Neural cell (in vitro differentiated cells): ENCODE measurements at regions not wholly inside any gene's neighbourhood (a gene's known extent, or its start where the extent isn't known, plus 50 kb on each side); places are given as distances from the start of the nearest gene placed in this dataset.
"Not testable (repeated sequence)": the region's sequence is repeated elsewhere in the genome, so short reads cannot be mapped to it uniquely, and the experiment has no call there.

Experiments
- H2AFZ ChIP-seq: fragments of 200-600, 300-800 bp; sonication (generic), shearing (Covaris generic); 2 replicates; pipeline ENCODE4 v1.6.0; 2014; ENCODE audit warnings: low read depth, mild to moderate bottlenecking, antibody characterized with exemption, low read length, moderate library complexity
- H3F3A ChIP-seq: fragments of 200-600 bp; shearing (Covaris generic); 2 replicates; pipeline ENCODE4 v1.6.1; 2016; ENCODE audit warnings: mild to moderate bottlenecking, moderate library complexity, mixed read lengths, antibody characterized with exemption, low read length; ENCODE audit not compliant: insufficient read depth, poor library complexity, severe bottlenecking
- H3K27ac ChIP-seq: fragments of 200-600, 300-800 bp; sonication (generic), shearing (Covaris generic); 2 replicates; pipeline ENCODE4 v1.5.1; 2014; ENCODE audit warnings: mild to moderate bottlenecking, low read length, moderate library complexity
- H3K27me3 ChIP-seq: fragments of 300-800, 200-600 bp; sonication (generic), shearing (Covaris generic); 2 replicates; pipeline ENCODE4 v1.6.0; 2014; ENCODE audit warnings: mild to moderate bottlenecking, low read depth, low read length, moderate library complexity; ENCODE audit not compliant: insufficient read depth
- H3K36me3 ChIP-seq: fragments of 300-800, 200-600 bp; sonication (generic), shearing (Covaris generic); 2 replicates; pipeline ENCODE4 v1.5.1; 2014; ENCODE audit warnings: mild to moderate bottlenecking, antibody characterized with exemption, low read length, moderate library complexity; ENCODE audit not compliant: insufficient read depth
- H3K4me2 ChIP-seq: fragments of 300-800, 200-600 bp; sonication (generic), shearing (Covaris generic); 2 replicates; pipeline ENCODE4 v1.6.0; 2014; ENCODE audit warnings: mild to moderate bottlenecking, low read length
- H3K4me3 ChIP-seq: fragments of 300-800, 200-600 bp; sonication (generic), shearing (Covaris generic); 2 replicates; pipeline ENCODE4 v1.5.1; 2014; ENCODE audit warnings: mild to moderate bottlenecking, low read length, moderate library complexity
- H3K79me2 ChIP-seq: fragments of 200-600 bp; shearing (Covaris generic); replicated peaks from 2 replicates; pipeline ENCODE4 v1.6.0; 2014; ENCODE audit warnings: mild to moderate bottlenecking, low read length, moderate library complexity; ENCODE audit not compliant: insufficient read depth
- H3K9ac ChIP-seq: fragments of 300-800, 200-600 bp; sonication (generic), shearing (Covaris generic); 2 replicates; pipeline ENCODE4 v1.6.1; 2016; ENCODE audit warnings: mild to moderate bottlenecking, low read length, mixed read lengths
- H3K9me2 ChIP-seq: fragments of 200-600 bp; shearing (Covaris generic); 2 replicates; pipeline ENCODE4 v1.6.1; 2016; ENCODE audit warnings: mild to moderate bottlenecking, low read length, mixed read lengths; ENCODE audit not compliant: insufficient read depth
- H3K9me3 ChIP-seq: fragments of 200-600, 300-800 bp; sonication (generic), shearing (Covaris generic); 2 replicates; pipeline ENCODE4 v1.6.1; 2016; ENCODE audit warnings: mild to moderate bottlenecking, mixed run types, low read length, moderate library complexity, mixed read lengths
- H4K20me1 ChIP-seq: fragments of 200-600 bp; shearing (Covaris generic); 2 replicates; pipeline ENCODE4 v1.6.1; 2016; ENCODE audit warnings: mild to moderate bottlenecking, mixed run types; ENCODE audit not compliant: insufficient read depth
- EP300 ChIP-seq: fragments of 450-650 bp; conservative IDR thresholded peaks from 2 replicates; pipeline ENCODE4 v1.6.1; 2014; ENCODE audit warnings: antibody characterized with exemption, mild to moderate bottlenecking, moderate library complexity; ENCODE audit not compliant: poor library complexity, severe bottlenecking
- EZH2 ChIP-seq: fragments of 200-600, 300-800 bp; shearing (Covaris generic), sonication (generic); IDR thresholded peaks from 2 replicates; pipeline ENCODE4 v1.6.1; 2014; ENCODE audit warnings: antibody characterized with exemption, low read length, borderline replicate concordance, mild to moderate bottlenecking; ENCODE audit not compliant: insufficient read depth, poor library complexity, severe bottlenecking
- MXI1 ChIP-seq: fragments of 450-650 bp; conservative IDR thresholded peaks from 2 replicates; pipeline ENCODE4 v1.6.1; 2014; ENCODE audit warnings: antibody characterized with exemption, mild to moderate bottlenecking; ENCODE audit not compliant: poor library complexity, severe bottlenecking
- POLR2AphosphoS5 ChIP-seq: IDR thresholded peaks from 2 replicates; pipeline ENCODE4 v1.6.1; 2012
- RAD21 ChIP-seq: fragments of 450-650 bp; conservative IDR thresholded peaks from 2 replicates; pipeline ENCODE4 v1.6.1; 2014; ENCODE audit warnings: antibody characterized with exemption, mild to moderate bottlenecking, moderate library complexity
- SMC3 ChIP-seq: fragments of 450-650 bp; conservative IDR thresholded peaks from 2 replicates; pipeline ENCODE4 v1.6.1; 2014; ENCODE audit warnings: antibody characterized with exemption, mild to moderate bottlenecking, moderate library complexity; ENCODE audit not compliant: poor library complexity
- TAF1 ChIP-seq: IDR thresholded peaks from 2 replicates; pipeline ENCODE4 v1.6.1; 2012; ENCODE audit warnings: low read depth
- TF ChIP-seq, protein P1 (sequence below): IDR thresholded peaks from 2 replicates; pipeline ENCODE4 v1.6.1; 2012; ENCODE audit warnings: borderline replicate concordance
- TF ChIP-seq, protein P2 (sequence below): fragments of 450-650 bp; IDR thresholded peaks from 2 replicates; pipeline ENCODE4 v1.5.1; 2014; ENCODE audit warnings: antibody characterized with exemption, mild to moderate bottlenecking, moderate library complexity; ENCODE audit not compliant: poor library complexity, severe bottlenecking

- H3K4me2 ChIP-seq = no peak overlapping the region
- H3F3A ChIP-seq = no peaks in the 10 kb centered on the region
- no peaks in the 10 kb centered on the region for H4K20me1 ChIP-seq
- no peak overlapping the region for H2AFZ ChIP-seq
- H3K79me2 ChIP-seq = no peaks in the 10 kb centered on the region
- H3K9ac ChIP-seq = no peak overlapping the region
- TF ChIP-seq, protein P1, sequence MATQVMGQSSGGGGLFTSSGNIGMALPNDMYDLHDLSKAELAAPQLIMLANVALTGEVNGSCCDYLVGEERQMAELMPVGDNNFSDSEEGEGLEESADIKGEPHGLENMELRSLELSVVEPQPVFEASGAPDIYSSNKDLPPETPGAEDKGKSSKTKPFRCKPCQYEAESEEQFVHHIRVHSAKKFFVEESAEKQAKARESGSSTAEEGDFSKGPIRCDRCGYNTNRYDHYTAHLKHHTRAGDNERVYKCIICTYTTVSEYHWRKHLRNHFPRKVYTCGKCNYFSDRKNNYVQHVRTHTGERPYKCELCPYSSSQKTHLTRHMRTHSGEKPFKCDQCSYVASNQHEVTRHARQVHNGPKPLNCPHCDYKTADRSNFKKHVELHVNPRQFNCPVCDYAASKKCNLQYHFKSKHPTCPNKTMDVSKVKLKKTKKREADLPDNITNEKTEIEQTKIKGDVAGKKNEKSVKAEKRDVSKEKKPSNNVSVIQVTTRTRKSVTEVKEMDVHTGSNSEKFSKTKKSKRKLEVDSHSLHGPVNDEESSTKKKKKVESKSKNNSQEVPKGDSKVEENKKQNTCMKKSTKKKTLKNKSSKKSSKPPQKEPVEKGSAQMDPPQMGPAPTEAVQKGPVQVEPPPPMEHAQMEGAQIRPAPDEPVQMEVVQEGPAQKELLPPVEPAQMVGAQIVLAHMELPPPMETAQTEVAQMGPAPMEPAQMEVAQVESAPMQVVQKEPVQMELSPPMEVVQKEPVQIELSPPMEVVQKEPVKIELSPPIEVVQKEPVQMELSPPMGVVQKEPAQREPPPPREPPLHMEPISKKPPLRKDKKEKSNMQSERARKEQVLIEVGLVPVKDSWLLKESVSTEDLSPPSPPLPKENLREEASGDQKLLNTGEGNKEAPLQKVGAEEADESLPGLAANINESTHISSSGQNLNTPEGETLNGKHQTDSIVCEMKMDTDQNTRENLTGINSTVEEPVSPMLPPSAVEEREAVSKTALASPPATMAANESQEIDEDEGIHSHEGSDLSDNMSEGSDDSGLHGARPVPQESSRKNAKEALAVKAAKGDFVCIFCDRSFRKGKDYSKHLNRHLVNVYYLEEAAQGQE = no peak
- TF ChIP-seq SMC3 = no peak
- TF ChIP-seq EZH2 = no peak
- no peaks in the 10 kb centered on the region for H3K27me3 ChIP-seq
- H3K36me3 ChIP-seq = no peaks in the 10 kb centered on the region
- H3K27ac ChIP-seq = no peak overlapping the region
- H3K9me3 ChIP-seq = no peaks in the 10 kb centered on the region
- H3K9me2 ChIP-seq = no peaks in the 10 kb centered on the region
- H3K4me3 ChIP-seq = no peak overlapping the region
Measured at GRCh38 chr5:155822177-155822576, 504.8 kb upstream of the SGCD start.

DNA sequence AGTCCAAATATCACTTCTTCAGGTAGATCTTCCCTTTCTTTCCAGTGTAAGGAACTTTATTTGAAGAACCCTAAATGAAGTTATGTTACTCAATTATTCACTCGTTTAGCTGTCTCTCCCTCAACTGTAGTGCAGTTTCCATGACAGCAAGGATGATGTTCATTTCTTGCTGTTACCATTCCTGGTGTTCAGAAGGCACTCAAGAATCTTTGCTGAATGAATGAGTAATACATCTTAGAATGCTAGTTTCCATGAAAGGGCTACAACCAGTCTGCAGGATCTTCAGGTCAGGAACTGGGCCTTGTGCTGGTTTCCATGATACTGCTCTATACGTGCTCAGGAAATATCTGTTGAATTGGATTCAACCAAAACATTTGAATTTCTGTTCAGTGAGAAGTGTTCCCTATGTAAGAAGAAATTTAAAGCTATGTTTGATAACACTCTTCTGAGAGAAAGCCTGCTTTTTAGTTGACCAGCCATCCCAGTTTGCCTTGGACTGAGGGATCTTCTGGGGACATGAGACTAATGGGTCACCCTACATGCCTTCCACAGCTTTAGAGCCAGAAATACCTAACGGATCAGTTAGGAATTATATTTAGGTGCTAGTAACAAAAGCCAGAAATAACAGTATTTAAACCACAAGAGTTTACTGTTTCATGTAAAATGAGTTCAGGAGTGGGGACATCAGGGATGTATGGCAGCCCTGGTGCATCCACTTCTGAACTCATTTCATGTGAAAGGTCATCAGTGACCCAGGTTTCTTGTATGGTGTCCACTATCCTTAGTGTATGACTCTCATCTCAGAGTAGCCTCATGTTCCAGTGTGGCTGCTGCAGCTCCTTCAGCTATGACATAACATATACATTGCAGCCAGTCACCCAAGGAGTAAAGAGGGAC, 500.1 kb upstream of the SGCD start:
- TF ChIP-seq SMC3 = no peak
- H2AFZ ChIP-seq = no peak overlapping the region
- no peaks in the 10 kb centered on the region for H4K20me1 ChIP-seq
- no peaks in the 10 kb centered on the region for H3F3A ChIP-seq
- no peaks in the 10 kb centered on the region for H3K9me3 ChIP-seq
- H3K27ac ChIP-seq = no peak overlapping the region
- H3K27me3 ChIP-seq = no peaks in the 10 kb centered on the region
- H3K9ac ChIP-seq = no peak overlapping the region
- no peak overlapping the region for H3K4me2 ChIP-seq
- H3K36me3 ChIP-seq = no peaks in the 10 kb centered on the region
- H3K9me2 ChIP-seq = no peaks in the 10 kb centered on the region
- no peak overlapping the region for H3K4me3 ChIP-seq
- H3K79me2 ChIP-seq = no peaks in the 10 kb centered on the region

DNA sequence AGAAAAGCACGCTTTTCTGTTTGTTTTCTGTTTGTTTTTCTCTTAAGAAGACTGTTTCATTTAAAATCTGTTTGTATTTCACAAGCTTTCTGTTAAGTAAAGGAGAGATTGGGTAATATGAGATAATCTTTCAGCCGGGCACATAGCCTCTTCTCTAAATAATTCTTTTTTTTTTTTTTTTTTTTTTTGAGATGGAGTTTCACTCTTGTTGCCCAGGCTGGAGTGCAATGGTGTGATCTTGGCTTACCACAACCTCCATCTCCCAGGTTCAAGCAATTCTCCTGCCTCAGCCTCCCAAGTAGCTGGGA, 499.5 kb upstream of the SGCD start:
- not testable (repeated sequence) for H3K9me3 ChIP-seq, H3K79me2 ChIP-seq, H3F3A ChIP-seq, H3K27me3 ChIP-seq, H2AFZ ChIP-seq, H3K9ac ChIP-seq, H3K4me3 ChIP-seq, H3K36me3 ChIP-seq, H4K20me1 ChIP-seq, H3K27ac ChIP-seq, H3K4me2 ChIP-seq, H3K9me2 ChIP-seq

- H3K9ac ChIP-seq = no peak overlapping the region
- no peak overlapping the region for H3K4me2 ChIP-seq
- H3K27ac ChIP-seq = no peak overlapping the region
- no peak overlapping the region for H3K4me3 ChIP-seq
- H3K9me3 ChIP-seq = no peaks in the 10 kb centered on the region
- no peaks in the 10 kb centered on the region for H3K79me2 ChIP-seq
- no peaks in the 10 kb centered on the region for H3F3A ChIP-seq
- H3K27me3 ChIP-seq = no peaks in the 10 kb centered on the region
- no peaks in the 10 kb centered on the region for H3K36me3 ChIP-seq
- no peaks in the 10 kb centered on the region for H4K20me1 ChIP-seq
- no peak overlapping the region for H2AFZ ChIP-seq
- H3K9me2 ChIP-seq = no peaks in the 10 kb centered on the region
- TF ChIP-seq EZH2 (no peak), RAD21 (no peak), TAF1 (no peak), POLR2AphosphoS5 (no peak), MXI1 (no peak), EP300 (no peak)
- TF ChIP-seq, protein P1 = no peak
- TF ChIP-seq, protein P2, sequence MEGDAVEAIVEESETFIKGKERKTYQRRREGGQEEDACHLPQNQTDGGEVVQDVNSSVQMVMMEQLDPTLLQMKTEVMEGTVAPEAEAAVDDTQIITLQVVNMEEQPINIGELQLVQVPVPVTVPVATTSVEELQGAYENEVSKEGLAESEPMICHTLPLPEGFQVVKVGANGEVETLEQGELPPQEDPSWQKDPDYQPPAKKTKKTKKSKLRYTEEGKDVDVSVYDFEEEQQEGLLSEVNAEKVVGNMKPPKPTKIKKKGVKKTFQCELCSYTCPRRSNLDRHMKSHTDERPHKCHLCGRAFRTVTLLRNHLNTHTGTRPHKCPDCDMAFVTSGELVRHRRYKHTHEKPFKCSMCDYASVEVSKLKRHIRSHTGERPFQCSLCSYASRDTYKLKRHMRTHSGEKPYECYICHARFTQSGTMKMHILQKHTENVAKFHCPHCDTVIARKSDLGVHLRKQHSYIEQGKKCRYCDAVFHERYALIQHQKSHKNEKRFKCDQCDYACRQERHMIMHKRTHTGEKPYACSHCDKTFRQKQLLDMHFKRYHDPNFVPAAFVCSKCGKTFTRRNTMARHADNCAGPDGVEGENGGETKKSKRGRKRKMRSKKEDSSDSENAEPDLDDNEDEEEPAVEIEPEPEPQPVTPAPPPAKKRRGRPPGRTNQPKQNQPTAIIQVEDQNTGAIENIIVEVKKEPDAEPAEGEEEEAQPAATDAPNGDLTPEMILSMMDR = no peak
Measured at GRCh38 chr5:155827949-155828348, 499.0 kb upstream of the SGCD start.
